Loucy (cell line): ENCODE measurements at regions not wholly inside any gene's neighbourhood (a gene's known extent, or its start where the extent isn't known, plus 50 kb on each side); places are given as distances from the start of the nearest gene placed in this dataset.

Source experiments
- CTCF ChIP-seq: fragments of 200-600 bp; sonication (generic); conservative IDR thresholded peaks from 2 replicates; pipeline ENCODE4 v1.5.1; 2014; ENCODE audit warnings: mild to moderate bottlenecking, antibody characterized with exemption, low read length
- EZH2phosphoT487 ChIP-seq: fragments of 200-600 bp; IDR thresholded peaks from 2 replicates; pipeline ENCODE4 v1.6.1; 2018; ENCODE audit warnings: antibody characterized with exemption, mild to moderate bottlenecking, moderate library complexity, borderline replicate concordance

GRCh38 chr14:34056046-34056445, 105.2 kb upstream of the EGLN3 start:
- TF ChIP-seq CTCF (no peak), EZH2phosphoT487 (no peak)
